Stimulated activated CD8-positive, alpha-beta memory T cell treated with anti-CD3 and anti-CD28 coated beads, Interleukin-12 subunit alpha, Interleukin-12 subunit beta, amount 100 ng/mL, for 24 hours (primary cell): ENCODE measurements at regions not wholly inside any gene's neighbourhood (a gene's known extent, or its start where the extent isn't known, plus 50 kb on each side); places are given as distances from the start of the nearest gene placed in this dataset.

Experiments
- DNase-seq: peaks from one replicate; pipeline ENCODE4 v3.0.0-alpha.2; 2020; ENCODE audit errors: extremely low read depth

DNA sequence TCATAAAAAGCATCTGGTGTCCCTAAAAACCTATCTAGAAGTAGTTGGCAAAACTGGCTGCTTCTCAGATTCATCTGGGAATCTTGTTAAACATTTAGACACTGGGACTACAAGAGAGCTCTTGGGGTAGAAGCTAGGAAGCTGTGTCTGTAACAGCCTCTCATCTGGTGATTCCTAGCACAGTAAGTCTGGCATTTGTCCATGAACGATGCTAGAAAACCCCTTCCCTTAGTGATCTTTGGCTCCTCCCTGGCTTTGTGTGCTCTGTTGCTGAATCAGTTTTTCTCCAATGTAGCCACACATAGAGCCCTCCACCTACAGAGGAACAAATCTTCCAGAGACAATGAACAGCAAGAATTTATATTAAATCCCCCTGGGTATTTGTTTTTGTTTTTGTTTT is 951.7 kb upstream of the LCORL start:
- no peak for DNase-seq

DNA sequence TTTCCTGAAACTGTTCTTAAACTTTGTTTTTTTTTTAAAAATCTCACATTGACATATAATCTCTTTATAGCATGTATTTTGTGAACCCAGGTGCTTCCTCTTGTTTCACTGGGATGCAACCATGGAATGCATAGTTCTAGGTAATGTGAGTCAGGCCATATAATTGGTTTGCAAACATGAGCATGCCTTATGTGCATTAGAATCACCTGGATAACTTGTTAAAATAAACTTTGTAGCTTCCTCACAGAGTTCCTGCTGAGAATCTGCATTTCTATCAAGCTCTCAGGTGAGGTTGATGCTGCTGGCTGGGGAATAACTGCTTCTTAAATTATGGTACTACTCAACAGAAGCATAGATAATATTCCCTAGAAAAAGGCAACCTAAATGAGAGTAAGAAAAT is 940.3 kb upstream of the LCORL start:
- DNase-seq: no peak

DNA sequence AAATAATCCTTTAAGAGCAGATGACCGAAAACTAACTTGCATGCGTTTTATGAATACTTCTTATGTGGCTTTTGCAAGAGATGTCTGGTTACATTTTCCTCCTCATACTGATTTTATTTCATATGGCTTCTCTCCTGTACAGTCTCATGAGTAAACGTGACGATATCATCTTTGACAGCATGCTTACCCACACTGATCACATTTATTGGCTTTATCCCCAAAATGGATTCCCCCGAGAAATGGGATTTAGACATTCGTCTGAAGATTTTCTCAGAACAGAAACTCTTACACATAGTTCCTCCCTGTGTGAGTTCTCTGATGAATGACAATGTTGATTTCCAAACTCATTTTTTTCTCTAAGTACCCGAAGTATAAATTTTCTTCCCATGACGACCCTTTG is 939.7 kb upstream of the LCORL start:
- DNase-seq: no peak

DNA sequence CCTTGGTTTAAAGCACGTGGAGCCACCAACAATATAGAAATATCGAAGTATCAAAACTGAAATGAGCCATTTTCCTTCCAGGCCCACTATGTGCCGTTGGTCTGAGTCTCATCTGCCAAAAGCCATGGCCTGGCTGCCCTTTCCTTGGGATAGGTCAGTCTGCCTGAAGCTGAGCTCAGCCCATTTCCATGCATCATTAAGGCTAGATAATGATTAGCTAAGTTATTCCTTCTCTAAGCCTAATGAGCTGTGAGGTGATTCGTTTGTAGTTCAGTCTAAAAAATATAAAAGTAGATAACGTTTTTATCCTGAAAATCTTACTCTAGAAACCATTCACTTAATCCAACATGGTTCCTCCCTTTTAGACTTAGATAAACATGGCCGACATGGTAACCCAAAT is 936.2 kb upstream of the LCORL start:
- no peak for DNase-seq

DNA sequence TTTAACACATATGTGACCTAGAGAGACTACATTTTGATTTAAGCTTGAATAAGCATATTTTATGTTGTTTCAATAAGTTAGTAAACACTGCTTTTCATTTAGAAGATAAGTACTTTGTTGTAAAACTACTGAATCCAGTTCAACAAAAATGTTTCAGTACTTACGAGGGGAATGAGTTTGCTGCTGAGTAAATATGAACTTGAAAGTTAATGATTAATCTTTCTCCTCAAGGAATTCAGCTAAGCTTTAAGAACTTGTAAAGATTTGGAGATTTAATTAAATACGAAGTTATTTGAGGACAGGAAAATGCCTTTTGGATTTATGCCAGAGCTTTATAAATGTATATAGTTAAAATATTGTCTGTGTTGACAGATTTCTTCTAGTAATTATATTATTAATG is 933.0 kb upstream of the LCORL start:
- DNase-seq: no peak

DNA sequence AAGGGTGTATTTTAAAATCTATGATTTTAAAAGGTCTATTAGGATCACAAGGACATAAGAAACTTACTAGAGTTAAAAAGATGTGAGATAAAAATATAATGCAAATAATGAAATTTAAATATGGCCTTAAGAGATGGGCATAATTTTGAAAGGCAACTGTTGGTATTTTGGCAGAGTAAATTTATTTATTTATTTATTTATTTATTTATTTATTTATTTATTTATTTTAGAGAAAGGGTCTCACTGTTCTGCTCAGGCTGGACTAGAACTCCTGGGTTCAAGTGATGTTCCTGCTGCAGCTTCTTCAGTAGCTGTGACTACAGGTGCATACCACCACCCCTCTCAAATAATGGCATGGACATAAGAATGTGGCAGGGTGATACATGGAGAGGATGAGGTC is 932.1 kb upstream of the LCORL start:
- no peak for DNase-seq

DNA sequence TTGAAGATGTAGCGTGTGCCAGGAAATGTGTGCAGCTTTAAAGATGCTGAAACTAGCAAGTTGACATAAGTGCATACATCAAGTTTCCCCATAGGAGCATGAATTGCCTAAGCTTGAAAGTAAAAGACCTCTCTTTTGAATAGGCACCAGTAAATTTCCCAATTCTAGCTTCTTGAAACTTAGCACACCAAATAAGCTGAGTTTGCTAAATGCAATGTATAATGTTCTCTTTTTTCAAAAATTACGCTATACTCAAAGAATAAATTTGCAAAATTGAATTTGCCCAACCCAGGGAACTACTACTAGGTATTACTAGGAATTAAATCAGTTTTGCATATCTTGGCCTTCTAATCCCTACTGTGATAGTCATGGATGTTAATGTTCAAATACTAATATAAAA is 923.9 kb upstream of the LCORL start:
- DNase-seq: no peak

GRCh38 chr4:18942874-18943273 is 921.3 kb upstream of the LCORL start:
- no peak for DNase-seq

DNA sequence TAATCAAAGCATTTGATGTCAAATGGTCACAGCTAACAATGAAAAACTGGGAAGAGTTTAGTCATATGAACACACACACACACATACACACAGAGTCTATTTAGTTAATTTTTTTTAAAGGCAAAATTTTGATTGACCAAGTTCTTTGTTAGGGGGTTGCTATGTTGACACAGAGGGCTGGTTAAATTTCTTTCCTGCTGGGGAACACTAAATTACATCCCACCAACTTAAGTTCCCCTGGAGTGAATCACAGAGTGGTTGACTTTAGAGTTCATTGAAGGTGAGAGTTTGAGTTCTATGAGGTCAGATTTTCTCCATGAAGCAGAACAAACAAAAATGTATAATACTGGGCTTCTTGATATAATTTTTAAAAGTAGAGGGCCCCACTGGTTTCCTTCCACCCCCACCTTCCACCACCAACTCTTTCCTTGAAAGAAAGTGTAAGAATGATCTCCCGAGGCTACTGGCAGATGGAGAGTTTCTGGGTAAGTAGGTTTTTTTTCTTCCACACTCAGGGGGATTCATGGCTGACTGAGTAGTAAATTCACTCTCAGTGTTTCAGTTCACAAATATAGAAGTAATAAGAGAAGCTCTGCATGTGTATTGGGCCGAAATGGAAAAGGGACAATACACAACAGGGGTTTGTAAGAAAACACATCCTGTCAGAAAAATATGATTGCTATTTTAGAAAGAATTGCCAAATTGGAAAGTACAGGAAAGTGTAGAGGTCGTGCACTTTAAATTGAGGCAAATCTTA is 917.0 kb upstream of the LCORL start:
- DNase-seq: no peak

DNA sequence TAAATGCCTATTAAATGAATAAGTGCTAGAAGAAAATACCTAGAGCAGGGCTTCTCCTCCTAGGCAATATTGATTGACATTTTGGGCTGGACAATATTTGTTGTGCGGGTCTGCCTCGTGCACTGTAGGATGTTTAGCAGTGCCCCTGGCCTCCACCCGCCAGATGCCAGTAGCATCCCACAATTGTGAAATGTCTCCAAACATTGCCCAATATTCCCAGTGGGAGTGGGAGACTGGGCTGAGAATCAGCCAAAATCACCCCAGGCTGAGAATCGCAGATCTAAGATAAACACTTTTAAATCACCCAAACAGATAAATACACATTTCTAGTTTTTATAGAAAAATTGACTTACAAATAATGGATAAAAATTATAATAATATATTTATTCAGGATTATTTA is 916.2 kb upstream of the LCORL start:
- no peak for DNase-seq

GRCh38 chr4:18937080-18937479 is 915.5 kb upstream of the LCORL start:
- no peak for DNase-seq

GRCh38 chr4:18935659-18936345 is 914.2 kb upstream of the LCORL start:
- DNase-seq: no peak

DNA sequence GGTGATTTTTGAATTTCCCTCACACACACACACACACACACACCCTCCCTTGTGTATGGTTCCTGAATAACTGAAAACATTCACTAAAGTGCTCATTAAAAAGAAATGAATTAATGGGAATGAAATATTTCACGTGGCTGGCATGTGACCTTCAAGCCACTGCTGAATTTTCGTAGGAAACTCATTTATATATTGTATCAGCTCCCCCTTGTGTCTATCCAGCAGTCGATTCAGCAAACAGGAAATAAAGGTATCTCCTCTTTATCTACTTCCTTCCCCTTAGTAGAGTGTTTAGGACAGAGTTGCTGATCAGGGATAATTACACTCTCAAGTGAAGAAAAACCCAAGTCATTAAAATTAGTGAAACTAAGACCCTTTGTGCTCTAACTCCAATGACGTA is 912.6 kb upstream of the LCORL start:
- no peak for DNase-seq

DNA sequence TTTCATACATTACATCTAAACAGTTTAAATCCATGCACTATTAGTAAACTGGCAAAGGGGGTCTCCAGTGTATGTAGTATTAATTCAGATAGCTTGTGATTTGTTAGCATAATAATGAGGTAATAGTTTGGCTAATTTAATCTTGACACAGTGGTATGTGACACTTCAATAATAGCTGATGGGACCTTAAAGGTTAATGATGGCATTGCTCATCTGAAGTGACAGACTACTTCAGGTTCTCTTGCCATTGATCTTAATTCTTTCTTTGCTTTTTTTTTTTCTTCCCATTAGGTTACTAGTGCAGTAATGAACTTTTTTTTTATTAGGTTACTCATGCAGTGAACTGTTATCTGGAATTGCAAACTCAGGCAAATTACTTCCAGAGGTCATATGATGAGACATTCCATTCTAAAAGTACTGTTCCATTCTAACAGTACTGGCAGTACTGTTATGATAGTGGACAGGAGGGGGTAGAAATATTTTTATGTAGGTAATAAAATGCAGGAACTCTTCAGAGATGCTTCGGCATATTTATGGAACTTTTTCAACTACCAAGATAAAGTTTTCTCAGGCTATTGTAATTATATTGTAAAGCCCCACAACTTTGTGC is 911.3 kb upstream of the LCORL start:
- no peak for DNase-seq

DNA sequence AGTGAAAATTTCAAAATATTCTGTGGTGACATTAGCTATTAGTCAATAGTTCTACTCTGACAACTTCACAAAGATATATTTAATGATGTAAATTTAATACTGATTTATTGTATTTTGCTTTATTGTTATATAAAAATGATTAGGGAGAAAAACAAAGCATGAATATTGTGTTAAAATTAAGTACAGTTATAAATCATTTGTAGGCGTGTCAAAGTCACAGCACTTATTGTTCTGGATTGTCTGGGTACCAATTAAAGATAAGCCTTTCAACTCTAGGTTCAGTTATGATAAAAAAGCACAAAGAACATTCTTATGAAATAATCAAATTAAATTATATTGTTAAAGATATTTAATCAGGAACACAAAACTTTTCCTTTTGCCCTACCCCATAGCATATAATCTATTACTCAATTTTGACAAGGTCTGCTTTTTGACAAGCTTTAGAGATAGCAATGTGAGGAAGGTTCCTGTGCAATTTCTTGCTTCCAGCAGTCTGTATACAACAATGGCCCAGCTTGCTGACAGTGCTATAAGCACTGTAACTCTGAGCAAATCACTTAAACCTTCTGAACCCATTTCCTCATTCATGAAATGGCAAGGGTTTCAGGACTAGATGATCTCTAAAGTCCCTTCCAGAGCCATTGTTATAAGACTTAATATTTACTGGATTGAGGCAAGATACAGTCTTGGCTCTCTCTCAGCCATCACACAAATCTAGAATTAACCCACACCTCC is 910.3 kb upstream of the LCORL start:
- DNase-seq: no peak

DNA sequence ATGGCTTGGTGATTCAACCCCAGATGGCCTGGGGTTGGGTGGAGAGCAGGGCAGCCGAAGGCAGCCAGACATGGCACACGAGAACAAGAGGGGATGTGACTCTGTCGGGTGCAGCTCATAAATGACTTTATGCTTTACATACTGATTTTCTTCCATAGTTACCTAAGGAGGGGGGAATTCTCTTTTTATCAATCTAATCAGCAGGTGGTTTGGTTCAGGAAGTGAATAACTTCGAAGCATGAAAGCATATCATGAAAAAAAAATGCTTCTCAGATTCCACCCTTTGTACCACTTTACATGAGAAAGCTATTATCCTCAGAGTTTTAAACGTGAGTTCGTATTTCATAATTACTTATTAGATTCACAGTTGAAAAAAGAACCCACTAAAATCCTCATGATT is 908.9 kb upstream of the LCORL start:
- DNase-seq: no peak

- no peak for DNase-seq
Measured at GRCh38 chr4:18923496-18924161, 902.1 kb upstream of the LCORL start.

DNA sequence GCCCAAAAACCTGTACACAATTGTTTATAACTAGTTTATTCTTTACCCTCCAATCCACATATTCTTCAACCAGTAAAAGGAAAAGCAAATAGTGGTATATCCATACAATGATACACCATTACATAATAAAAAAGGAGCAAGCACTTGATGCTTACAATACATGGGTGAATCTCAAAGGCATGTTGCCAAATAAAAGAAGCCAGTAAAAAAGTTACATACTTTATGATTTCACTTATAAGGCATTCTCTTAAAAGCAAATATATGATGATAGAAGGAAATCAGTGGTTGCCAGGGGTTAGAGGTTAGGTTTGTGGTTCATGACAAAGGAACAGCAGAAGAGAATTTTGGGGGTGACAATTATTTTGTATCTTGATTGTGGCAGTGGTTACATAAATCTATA is 896.1 kb upstream of the LCORL start:
- DNase-seq: no peak

DNA sequence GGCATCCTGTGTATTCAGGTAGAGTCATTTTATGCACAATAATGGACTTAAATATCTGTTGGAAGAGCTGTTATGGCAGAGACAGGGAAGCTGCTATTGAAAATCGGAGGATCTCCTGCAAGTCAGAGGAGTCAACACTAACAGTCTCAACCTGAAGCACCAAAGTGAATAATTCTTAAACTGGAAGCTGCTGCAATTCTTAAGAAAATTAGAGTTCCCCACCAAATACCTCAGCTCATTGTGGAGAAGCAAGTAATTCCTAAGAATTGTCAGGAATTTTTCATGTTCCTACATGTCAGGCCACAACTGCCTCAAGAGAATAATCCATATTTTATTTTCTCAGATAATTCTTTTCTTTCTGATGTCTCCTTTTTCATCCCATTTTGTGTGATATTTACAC is 892.6 kb upstream of the LCORL start:
- DNase-seq: no peak

GRCh38 chr4:18894928-18895327 is 873.4 kb upstream of the LCORL start:
- DNase-seq: no peak

GRCh38 chr4:18882468-18882867 is 860.9 kb upstream of the LCORL start:
- DNase-seq: no peak

DNA sequence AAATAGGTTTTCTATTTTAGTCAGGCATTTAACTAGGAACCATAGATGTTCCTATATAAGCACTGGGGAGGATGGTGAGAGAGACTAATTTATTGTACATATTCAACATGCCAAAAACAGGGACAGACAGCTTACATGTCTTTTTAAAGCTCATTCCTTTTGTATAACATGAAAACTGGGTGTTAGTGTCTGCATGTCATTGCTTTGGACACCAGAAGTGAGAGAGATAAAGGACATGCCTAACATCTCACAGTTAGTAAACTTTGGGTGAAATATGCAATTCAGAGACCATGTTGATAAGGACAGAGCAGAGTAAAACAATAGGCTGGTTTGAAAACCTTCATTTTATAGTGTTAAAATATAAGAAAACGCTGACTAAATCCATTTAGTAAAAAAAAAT is 860.0 kb upstream of the LCORL start:
- no peak for DNase-seq
